Activated CD4-positive, alpha-beta T cell treated with anti-CD3 and anti-CD28 coated beads, Interleukin-2, Interleukin-6, amounts not matched to agents 100 ng/mL and 50 ng/mL, durations not matched to agents 16 hours and 8 hours (primary cell): ENCODE measurements at regions not wholly inside any gene's neighbourhood (a gene's known extent, or its start where the extent isn't known, plus 50 kb on each side); places are given as distances from the start of the nearest gene placed in this dataset.

Experiments
- DNase-seq: peaks from one replicate; pipeline ENCODE4 v3.0.0-alpha.2; 2020

DNA sequence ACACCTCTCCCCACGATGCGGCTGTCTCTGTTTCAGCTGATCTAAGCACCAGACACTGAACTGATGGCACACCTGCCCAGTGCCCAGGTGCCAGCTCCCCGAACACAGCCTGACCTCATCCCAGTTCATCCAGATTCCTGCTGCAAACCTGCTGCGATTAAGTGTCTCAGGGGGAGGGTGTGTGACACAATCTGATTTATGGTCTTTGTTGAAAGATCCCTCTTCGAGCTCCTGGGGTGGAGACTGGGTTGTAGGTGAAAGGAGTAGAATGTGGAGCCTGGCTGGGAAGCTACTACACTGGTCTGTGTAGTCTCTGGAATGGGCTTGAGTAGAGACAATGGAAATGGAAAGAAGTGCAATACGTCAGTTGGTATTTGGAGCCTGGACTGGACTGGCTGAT is 390.3 kb downstream of the SHANK2 start:
- no peak for DNase-seq

DNA sequence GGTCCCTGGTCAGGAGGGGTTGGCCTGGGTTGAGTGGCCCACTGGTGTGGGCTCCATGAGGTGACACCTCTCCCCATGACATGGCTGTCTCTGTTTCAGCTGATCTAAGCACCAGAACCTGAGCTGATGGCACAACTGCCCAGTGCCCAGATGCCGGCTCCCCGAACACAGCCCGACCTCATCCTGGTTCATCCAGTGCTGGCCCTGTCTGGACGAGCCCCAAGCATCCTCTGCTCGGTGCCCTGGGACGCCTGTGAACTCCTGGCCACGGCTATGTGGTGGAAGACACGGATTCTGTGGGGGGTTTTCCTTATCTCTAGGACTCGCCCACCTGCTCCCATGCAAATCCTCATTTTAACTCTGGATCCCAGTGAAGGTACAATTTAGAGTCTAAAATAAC is 389.2 kb downstream of the SHANK2 start:
- no peak for DNase-seq

DNA sequence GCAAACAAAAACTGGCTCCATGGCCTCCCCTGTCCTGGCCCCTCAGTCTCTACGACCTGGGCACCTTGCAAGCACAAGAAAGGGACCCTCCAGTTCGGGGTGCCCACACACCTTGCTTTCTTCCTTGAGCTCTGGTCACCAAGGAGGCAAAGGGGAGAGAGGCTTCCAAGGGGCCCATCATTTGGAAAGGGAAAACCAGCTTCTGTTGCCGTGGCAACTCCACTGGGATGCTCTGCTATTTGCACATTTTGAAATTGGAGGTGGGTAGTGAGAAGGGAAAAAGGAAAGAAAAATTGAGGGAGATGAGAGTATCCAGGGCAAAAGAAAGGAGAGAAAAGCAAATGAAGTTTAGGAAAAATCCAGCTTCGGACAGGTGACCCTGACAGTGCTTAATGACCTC is 388.4 kb downstream of the SHANK2 start:
- DNase-seq = no peak

DNA sequence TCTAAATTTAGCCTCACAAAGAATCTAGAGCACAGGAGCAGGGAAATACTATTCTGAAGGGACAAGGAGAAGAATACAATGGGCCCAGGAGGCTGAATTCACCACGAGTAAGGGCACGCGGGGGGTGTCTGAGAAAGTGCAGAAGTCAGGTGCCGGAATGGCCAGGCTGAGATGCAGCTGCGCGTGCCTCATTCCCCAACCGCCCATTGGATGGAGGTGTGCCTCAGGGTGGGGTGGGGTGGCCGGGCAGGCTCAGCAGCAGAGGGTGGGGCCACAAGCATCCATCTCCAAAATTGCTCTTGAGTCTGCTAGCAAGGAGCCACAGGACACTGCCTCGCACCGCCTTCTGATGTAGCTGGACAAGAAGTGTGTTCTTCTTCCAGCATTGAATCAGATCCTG is 387.0 kb downstream of the SHANK2 start:
- no peak for DNase-seq

DNA sequence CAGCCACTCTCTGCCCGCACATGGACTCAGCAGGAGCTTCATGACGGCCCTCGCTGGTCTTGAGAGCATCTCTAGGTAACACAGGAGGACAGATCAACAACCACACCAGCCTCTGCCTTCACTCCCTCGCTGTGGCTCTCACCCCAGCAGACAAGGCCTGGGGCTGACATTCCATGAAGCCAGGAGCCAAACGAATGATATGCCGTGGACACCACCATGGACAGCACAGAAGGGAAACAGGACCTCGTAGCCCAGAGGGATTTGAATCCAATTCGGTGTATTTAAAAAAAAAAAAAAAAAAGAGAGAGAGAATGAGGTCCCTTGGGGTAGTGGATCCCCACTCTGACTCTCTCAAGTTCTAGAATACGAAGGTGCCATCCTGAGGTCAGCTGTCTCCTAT is 385.5 kb downstream of the SHANK2 start:
- no peak for DNase-seq

DNA sequence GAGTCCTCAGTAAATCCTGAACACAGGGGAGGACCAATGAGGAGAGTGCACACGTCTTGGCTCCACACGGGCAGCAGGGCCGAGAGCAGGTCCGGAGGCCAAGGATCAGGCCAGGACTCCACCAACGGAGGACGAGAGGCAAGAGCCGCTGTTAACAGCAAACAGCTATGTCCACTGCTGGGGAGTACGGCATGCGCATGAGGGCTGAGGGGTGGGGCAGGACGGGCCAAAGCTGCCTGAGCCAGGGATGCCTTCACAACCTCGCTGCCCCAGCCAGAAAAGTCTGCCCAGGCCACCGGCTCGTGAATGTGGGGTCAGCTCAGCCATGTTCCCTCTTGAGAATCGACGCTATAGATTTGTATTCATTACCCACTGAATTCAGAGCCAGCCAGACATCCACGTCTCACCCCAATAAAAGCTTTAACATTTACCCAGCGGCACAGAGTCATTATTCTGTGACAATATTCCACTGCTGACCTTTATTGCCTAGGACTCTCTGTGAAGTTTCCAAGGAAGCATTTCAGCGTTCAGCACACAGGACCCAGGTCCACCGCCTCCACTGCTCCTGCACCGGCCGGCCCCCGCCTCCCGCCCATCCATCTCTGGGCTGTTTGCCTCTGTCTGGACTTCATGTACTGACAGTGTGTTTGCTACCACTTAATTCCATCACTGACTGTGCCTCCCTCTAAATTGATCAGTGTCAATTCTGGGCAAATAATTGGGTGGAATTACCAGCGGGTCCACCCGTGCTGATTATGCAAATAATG is 384.9 kb downstream of the SHANK2 start:
- no peak for DNase-seq

DNA sequence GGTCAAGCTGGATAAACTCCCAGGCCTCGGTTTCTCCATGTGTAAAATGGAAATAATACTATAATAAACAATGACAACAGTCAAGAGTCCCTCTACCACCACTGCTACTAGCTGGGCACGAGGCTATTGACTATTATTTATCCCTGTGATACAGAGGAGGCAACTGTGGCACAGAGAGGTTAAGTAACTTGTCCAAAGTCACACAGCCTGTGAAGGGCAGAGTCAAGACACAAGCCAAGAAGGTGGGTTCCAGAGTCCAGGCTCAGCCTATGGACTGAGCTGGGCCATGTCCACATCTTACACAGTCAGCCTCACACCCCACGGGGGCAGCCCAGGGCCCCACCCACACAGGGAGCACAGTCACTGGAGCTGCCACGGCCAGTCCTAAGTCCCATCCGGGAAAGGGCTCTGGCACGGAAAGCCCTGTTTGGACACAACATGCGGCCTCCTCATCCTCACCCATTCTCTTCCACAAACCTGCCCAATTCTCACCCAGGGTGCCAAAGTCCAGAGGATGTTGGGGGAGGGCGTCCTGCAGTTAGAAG is 384.0 kb downstream of the SHANK2 start:
- DNase-seq = no peak

DNA sequence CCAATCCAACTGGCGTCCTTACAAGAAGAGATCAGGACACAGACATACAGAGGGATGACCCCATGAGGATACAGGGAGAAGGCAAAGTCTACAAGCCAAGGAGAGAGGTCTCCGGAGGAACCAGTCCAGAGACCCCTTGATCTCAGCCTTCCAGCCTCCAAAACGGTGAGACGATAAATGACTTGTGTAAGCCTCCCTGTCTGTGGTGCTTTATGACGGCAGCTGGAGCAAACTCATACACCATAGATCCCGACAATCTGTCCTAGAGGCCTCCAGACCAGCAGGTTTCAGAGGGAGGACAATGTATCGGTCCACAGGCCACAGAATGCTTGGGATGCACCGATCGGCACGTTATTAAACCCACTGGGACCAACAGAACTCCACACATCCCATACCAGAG is 383.3 kb downstream of the SHANK2 start:
- no peak for DNase-seq

DNA sequence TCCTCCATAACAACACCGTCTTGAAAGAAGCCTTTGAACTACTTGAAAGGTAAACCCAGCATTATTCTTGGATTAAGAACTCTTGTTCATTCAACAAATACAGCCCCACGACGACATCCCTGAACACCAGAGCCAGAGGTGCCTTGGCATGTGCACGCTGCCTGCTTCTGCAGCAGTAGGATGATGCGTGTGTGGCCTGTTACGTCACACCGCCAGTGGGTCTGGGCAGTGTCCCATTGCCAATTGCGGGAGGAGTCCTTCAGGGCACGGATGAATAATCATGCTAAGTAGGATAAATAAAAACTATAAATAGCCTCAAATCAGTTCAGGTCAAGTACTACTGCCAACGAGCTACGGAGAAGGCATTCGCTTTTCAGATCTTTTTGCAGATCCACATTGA is 380.5 kb downstream of the SHANK2 start:
- DNase-seq = no peak

DNA sequence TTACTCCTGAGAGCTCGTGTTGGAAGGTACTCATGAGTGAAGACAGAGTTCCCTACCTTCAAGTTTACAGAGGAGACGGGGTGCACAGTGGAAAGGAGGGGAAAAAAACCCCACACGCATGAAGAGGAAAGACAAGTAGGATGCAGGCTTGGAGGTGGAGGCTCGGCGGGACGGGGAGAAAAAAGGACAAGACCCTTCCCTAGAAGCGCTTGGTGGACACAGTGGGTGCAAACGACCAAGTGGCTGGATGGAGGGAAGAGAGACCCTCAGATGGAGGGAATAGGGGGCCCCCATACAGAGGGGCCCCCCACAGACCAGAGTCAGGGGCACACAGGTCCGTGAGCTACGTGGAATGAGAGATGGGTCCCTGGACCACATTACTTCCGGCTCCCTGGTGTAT is 380.1 kb downstream of the SHANK2 start:
- DNase-seq = no peak

DNA sequence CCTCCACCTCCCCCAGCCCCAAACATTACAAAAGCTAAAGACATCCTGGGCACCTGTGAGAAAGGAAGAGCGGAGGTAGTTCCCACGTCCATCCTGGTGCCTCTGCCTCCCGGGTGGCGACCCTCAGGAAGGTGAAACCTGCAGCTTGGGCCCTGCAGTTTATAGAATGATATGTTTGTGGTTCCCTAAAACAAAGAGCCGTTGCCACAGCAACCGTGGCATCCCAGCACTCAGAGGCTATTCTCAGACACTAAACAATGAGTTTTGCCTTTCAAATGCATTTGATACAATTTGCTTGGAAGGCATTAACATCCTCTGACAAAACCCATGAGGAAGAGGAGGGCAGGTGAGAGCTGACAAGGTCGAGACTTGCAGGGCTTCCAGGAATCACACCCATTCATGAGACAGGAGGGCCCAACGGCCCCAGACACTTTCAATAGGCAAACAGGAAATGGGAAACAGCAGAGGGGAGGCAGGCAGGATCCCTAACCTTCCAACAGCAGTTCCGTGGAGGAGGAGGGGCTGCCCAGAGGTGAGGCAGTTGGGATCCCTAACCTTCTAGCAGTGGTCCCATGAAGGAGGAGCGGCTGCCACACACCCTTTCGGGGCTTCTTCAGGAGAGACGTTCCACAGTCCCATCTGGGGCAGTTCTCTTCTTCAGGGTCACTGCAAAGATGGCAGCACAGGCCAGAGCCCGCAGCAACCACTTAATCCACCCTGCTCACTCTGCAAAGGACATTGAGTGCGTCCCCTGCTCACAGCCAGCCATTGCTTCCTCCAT is 379.2 kb downstream of the SHANK2 start:
- no peak for DNase-seq

DNA sequence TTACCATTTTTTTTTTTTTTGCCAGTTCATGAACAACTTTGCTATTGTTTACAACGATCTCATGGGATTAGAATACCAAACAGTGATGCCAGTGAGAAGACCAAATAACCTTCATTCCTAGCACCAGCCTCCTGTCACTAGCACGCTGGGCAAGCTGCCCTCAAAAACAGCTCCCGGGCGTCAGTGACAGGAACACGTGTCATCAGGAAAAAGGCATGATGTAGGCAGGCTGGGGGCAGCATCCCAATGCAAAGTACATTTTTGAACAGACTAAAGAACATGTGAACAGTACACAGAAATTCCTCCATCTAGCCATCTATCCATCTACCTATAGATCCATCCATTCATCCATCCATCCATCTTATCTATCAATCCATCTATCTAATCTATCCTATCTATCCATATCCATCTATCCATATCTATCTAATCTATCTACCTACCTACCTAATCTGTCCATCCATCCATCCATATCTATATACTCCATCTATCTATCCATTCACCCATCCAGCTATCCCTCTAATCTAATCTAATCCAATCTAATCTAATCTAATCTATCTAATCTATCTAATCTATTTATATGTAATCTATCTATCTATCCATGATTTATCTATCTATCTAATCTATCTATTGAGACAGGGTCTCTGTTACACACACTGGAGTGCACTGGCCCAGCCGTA is 378.5 kb downstream of the SHANK2 start:
- no peak for DNase-seq

DNA sequence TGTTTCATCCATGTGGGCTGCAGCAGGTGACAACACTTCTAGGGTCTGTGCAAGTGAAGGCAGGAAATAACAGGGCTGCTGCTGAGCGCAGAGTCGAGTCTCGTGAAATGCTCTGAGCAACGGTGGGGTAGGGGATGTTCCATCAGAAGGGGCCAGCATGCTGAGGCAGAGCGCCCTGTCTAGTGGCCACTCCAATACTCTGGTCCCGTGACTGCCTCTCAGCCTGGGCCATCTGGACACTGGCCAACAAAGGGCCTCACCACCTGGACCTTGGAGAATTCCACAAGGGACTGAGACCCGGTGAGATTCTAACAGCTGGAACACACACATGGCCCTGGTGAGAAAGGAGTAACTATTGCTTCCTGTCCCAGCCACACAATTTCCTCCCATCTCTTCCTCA is 375.7 kb downstream of the SHANK2 start:
- no peak for DNase-seq

DNA sequence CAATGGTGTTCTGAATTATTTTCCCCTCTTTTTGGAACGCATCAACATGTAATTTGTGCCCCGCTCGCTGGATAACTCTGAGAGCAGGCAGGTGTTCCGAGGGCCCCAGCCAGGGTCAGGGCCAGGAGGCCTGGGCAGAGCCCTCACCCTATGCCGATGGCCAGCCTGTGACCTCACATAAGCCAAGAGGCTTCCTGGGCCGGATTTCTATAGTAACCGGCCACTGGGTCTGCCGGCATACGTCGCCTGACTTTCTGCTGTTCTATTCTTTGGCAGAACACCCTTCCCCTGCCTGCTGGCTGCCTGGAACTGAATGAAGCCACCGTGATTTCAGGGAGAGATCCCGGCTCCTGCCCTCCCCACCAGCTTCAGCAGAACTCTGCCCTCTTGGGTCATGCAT is 375.2 kb downstream of the SHANK2 start:
- no peak for DNase-seq

DNA sequence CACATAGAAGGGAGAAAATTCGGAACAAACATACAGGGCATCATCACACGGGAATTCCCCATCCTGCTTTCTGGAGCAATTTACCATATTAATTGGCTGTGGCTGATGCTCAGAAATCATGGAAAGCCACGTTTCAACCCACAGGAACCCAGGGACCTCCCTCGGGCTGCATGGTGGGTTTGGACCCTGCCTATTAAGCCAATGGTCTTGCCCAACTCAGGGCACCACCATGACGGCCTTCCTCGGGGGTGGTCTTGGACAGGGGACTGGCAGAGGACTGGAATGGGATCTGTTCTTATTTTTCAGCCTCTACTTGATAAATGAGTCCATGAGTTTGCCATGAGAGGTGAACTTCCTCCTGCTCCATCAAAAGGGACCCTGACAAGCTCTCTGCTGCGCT is 374.0 kb downstream of the SHANK2 start:
- no peak for DNase-seq

DNA sequence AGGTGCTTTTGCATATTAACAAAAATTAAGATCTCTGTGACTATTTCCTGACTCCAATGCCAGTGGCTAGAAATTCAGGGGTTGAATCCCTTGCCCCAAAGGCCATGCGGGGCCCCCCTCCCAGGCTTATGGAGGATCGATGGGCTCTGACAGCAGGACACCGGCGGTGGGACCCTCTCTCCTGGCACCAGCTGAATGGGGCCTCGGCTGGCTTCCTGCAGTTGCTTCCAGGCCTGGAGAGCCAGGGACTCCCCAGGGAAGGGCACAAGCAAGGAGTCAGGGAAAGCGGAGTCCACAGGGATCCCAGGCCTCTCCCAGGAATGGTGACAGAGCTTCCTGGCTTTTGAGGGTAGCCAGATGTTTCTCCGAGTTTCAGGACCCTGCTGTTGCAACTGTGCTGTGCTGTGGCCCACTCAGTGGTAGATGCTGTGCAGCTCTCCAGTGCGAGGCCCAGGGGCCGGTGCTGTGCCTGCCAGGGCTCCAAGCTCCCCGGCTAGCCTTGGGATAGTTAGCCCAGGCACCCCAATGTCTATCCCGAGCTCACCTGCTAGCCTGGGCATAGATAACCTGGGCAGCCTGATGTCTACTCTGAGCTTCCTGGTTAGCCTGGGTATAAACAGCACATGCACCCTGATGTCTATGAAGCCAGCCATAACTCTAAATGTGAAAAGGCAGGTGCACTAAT is 372.6 kb downstream of the SHANK2 start:
- no peak for DNase-seq

DNA sequence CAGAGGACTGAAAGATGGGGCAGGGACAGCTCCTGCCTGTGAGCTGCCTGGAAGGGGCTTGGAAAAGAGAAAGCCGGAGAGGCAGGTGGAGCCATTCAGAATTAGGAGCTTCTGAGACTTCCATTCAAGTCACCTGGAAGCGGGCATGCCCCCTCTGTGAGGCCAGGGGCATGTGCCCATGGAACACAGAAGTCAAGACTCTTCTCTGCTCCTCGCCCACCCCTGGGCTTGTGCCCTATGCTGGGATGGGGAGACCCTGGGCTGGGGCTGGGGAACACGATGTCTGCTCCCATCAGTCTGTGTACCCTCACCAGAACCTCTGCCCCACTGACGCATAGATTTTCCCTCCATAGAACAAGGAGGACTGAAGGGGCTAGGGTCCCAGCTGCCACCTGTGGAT is 372.0 kb downstream of the SHANK2 start:
- no peak for DNase-seq

DNA sequence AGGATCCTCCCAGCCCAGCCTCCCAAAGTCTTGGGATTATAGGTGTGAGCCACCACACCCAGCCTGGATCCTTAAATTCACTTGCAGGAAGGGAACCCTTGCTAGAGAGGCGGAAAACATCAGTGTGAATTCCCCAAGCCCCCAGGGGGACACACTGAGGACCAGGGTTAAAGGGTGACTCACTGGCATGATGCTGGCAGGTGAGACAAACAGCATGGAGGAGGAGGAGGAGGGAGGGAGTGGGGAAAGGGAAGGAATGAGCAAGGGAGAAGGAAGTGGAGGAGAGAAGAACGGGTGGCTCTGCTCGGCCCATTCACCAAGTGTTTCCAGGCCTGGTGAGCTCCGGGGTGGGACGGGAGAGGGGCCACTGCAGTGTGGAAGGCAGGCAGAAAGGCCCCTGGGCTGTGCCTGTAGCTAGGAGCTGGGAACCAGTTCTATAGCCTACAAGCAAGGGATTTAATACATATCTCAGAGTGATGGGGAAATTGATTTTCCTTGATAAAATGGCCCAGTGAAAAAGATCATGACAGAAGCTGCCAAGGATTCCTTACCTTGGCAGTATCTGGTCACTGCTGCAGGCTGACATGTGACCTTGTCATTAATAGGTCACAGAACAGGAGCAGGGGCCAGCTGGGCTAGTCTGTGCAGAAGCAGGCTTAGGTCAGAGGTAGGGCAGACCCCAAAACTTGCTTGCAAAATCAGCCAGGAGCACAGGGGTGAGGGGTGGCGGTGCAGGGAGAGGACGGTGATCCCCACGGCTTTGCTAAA is 370.2 kb downstream of the SHANK2 start:
- no peak for DNase-seq

DNA sequence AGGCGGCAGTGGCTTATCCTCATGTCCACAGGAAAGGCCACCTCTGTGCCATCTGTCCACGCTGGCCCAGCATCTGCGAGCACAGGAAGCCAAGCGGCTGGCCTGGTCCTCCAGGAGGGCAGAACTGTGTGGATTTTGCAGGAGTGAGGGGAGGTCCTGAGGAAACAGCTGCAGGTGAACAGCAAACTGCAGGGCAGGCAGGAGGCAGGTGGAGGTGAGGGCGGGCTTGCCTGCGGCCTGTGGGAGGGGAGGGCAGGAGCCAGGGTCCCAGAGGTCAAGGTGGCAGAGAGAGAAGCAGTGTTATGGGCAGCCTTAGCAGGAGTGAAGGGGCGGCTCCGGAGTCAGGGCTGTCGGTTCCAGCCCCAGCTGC is 369.7 kb downstream of the SHANK2 start:
- DNase-seq = no peak

DNA sequence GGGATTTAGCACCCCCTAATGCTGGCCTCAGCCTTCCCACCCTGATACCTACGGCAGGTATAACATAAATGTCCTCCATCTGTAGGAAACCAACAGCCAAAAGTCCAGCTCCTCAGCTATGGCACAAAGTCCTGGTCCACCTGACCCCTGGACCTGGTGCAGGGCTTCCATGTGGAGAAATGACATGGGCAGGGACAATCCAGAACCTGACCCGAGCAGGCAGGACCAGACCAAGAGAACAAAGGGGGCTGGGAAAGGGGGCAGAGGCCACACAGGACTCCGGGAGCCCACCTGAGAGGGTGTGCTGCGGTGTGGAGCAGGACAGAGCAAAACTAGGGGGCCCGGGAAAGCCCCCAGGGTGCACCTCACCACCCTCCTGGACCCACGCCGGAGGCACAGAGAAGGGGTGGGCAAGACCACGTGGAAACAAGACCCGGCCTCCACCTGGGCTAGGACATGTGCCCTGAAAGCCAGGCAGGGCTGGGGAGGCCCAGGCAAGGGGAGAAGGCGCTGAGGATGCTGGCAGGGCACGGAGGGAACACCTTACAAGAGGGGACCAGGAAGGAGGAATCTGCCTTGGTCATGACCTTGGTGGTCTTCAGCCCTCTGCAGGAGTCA is 368.9 kb downstream of the SHANK2 start:
- DNase-seq = no peak

DNA sequence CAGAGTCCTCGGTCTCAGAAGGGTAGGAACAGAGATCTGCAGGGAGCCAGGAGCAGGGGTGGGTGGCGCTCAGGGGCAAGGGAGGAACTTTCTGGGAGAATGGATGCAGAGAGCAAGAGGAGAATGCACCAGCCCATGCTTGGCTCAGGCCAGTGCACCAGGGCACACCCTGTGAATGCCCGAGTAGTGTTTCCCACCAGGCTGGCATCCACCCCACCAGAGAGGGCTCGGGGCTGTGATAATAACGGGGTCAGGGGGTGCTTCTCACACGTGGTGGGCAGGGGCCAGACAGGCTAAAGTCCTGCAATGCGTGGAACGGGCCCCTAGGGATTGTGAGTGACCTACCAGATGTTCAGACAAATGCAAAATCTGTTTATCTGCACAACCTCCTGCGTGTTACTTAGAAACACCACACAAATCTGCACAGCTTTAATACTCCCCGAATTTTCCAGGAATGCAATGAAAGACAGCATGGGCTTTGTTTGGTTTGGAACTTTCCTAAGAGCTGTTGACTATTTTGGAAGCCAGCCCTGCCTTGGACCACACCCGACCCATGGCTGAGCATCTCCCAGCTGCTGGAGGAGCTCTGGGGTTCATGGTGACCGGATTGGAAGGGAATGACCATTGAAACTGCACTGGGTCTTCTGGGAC is 368.3 kb downstream of the SHANK2 start:
- no peak for DNase-seq
